OCI-LY3 (cell line): ENCODE measurements at regions not wholly inside any gene's neighbourhood (a gene's known extent, or its start where the extent isn't known, plus 50 kb on each side); places are given as distances from the start of the nearest gene placed in this dataset.

Source experiments
- EZH2phosphoT487 ChIP-seq: fragments of 200-600 bp; shearing (Covaris generic); IDR thresholded peaks from 2 replicates; pipeline ENCODE4 v1.6.1; 2018; ENCODE audit warnings: antibody characterized with exemption, mixed run types, low read depth
- TF ChIP-seq, protein P1 (sequence below): fragments of 200-600, 300-600 bp; sonication (generic); IDR thresholded peaks from 2 replicates; pipeline ENCODE4 v1.5.1; 2014; ENCODE audit warnings: antibody characterized with exemption, low read length, low read depth

- TF ChIP-seq, protein P1, sequence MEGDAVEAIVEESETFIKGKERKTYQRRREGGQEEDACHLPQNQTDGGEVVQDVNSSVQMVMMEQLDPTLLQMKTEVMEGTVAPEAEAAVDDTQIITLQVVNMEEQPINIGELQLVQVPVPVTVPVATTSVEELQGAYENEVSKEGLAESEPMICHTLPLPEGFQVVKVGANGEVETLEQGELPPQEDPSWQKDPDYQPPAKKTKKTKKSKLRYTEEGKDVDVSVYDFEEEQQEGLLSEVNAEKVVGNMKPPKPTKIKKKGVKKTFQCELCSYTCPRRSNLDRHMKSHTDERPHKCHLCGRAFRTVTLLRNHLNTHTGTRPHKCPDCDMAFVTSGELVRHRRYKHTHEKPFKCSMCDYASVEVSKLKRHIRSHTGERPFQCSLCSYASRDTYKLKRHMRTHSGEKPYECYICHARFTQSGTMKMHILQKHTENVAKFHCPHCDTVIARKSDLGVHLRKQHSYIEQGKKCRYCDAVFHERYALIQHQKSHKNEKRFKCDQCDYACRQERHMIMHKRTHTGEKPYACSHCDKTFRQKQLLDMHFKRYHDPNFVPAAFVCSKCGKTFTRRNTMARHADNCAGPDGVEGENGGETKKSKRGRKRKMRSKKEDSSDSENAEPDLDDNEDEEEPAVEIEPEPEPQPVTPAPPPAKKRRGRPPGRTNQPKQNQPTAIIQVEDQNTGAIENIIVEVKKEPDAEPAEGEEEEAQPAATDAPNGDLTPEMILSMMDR: no peak
- no peak for TF ChIP-seq EZH2phosphoT487
These were observed 84.0 kb upstream of the HPF1 start for GRCh38 chr4:169841776-169842175.
